ENCODE measurements at regions not wholly inside any gene's neighbourhood (a gene's known extent, or its start where the extent isn't known, plus 50 kb on each side); places are given as distances from the start of the nearest gene placed in this dataset.

GRCh38 chr2:107595285-107595684 lies 231.4 kb upstream of the RGPD4 start:
- TF ChIP-seq EZH2phosphoT487 (IDR thresholded peaks at IDR 0.05; ENCODE audit: borderline replicate concordance, low read length), result no peak
- no peak for TF ChIP-seq CTCF (IDR thresholded peaks at IDR 0.05; ENCODE audit: low read depth, low read length, poor library complexity, severe bottlenecking)
